ENCODE measurements at regions not wholly inside any gene's neighbourhood (a gene's known extent, or its start where the extent isn't known, plus 50 kb on each side); places are given as distances from the start of the nearest gene placed in this dataset.

DNA sequence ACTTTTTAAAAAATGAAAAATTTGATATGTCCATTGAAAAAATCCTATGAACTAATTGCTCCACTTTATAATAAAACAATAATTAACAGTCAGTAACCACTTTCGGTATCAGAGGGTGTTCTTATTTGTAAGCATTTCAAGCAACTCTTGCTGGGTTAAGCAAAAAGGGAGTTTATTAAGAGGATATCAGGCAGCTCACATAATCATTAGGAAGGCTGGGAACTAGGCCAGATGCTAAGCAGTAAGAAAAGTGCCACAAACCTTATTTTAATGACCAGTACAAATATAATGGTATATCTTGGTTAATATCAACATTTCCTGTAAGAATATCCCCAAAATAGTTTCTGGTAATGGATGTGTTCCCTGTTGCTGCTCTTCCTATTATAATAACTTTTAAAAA, 2618.3 kb upstream of the PCDH20 start:
- TF ChIP-seq POLR2A (IDR thresholded peaks at IDR 0.05; ENCODE audit: low read depth), result no peak
- TF ChIP-seq, protein P1, sequence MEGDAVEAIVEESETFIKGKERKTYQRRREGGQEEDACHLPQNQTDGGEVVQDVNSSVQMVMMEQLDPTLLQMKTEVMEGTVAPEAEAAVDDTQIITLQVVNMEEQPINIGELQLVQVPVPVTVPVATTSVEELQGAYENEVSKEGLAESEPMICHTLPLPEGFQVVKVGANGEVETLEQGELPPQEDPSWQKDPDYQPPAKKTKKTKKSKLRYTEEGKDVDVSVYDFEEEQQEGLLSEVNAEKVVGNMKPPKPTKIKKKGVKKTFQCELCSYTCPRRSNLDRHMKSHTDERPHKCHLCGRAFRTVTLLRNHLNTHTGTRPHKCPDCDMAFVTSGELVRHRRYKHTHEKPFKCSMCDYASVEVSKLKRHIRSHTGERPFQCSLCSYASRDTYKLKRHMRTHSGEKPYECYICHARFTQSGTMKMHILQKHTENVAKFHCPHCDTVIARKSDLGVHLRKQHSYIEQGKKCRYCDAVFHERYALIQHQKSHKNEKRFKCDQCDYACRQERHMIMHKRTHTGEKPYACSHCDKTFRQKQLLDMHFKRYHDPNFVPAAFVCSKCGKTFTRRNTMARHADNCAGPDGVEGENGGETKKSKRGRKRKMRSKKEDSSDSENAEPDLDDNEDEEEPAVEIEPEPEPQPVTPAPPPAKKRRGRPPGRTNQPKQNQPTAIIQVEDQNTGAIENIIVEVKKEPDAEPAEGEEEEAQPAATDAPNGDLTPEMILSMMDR (IDR thresholded peaks at IDR 0.05), result no peak
- no peak for TF ChIP-seq POLR2AphosphoS5 (IDR thresholded peaks at IDR 0.05)

Measured in esophagus muscularis mucosa (tissue), 3 donors.